Trophoblast cell (in vitro differentiated cells and primary cell): ENCODE measurements at regions not wholly inside any gene's neighbourhood (a gene's known extent, or its start where the extent isn't known, plus 50 kb on each side); places are given as distances from the start of the nearest gene placed in this dataset.
"Not testable (repeated sequence)": the region's sequence is repeated elsewhere in the genome, so short reads cannot be mapped to it uniquely, and the experiment has no call there.

Experiments
- DNase-seq, 2 donors: peaks; one replicate each; pipeline ENCODE4 v3.0.0-alpha.2; 2016
- H2AFZ ChIP-seq: 2 replicates; pipeline ENCODE4 v1.6.1; 2013; ENCODE audit warnings: low read length, moderate library complexity, mild to moderate bottlenecking; ENCODE audit not compliant: insufficient read depth, poor library complexity
- H2AK5ac ChIP-seq: 2 replicates; pipeline ENCODE4 v1.6.1; 2013; ENCODE audit warnings: mild to moderate bottlenecking, low read length
- H2BK120ac ChIP-seq: 2 replicates; pipeline ENCODE4 v1.6.1; 2013; ENCODE audit warnings: low read length, mild to moderate bottlenecking, moderate library complexity; ENCODE audit not compliant: insufficient read depth, poor library complexity
- H2BK12ac ChIP-seq: 2 replicates; pipeline ENCODE4 v1.6.1; 2013; ENCODE audit warnings: mild to moderate bottlenecking, low read length, moderate library complexity
- H2BK5ac ChIP-seq: 2 replicates; pipeline ENCODE4 v1.6.1; 2013; ENCODE audit warnings: low read length, low read depth, moderate library complexity, mild to moderate bottlenecking; ENCODE audit not compliant: poor library complexity
- H3K14ac ChIP-seq: 2 replicates; pipeline ENCODE4 v1.6.1; 2013; ENCODE audit warnings: mild to moderate bottlenecking, low read length
- H3K18ac ChIP-seq: 2 replicates; pipeline ENCODE4 v1.6.1; 2013; ENCODE audit warnings: mild to moderate bottlenecking, low read length
- H3K23ac ChIP-seq: 2 replicates; pipeline ENCODE4 v1.6.1; 2013; ENCODE audit warnings: low read length
- H3K27ac ChIP-seq: 2 replicates; pipeline ENCODE4 v1.5.1; 2013; ENCODE audit warnings: low read depth, mild to moderate bottlenecking, inconsistent platforms, low read length, moderate library complexity
- H3K27me3 ChIP-seq: 2 replicates; pipeline ENCODE4 v1.6.1; 2013; ENCODE audit warnings: inconsistent platforms, mild to moderate bottlenecking, low read length, moderate library complexity; ENCODE audit not compliant: insufficient read depth
- H3K36me3 ChIP-seq, 2 experiments: 1 replicate in 1 of 2; 2 replicates in 1 of 2; pipeline ENCODE4 v1.6.1; 2013; ENCODE audit warnings: low read length in 2 of 2, mild to moderate bottlenecking in 2 of 2, moderate library complexity in 1 of 2; ENCODE audit not compliant: insufficient read depth in 2 of 2, control insufficient read depth in 1 of 2
- H3K4ac ChIP-seq: 2 replicates; pipeline ENCODE4 v1.6.1; 2013; ENCODE audit warnings: low read depth, mild to moderate bottlenecking, low read length, moderate library complexity
- H3K4me1 ChIP-seq, 2 experiments: 1 replicate in 1 of 2; 2 replicates in 1 of 2; pipeline ENCODE4 v1.6.1; 2013; ENCODE audit warnings: low read length in 2 of 2, mild to moderate bottlenecking in 2 of 2, moderate library complexity in 1 of 2; ENCODE audit not compliant: insufficient read depth in 2 of 2, control insufficient read depth in 1 of 2
- H3K4me2 ChIP-seq: 2 replicates; pipeline ENCODE4 v1.6.1; 2013; ENCODE audit warnings: inconsistent platforms, mild to moderate bottlenecking, low read length, moderate library complexity
- H3K4me3 ChIP-seq: 2 replicates; pipeline ENCODE4 v1.5.1; 2013; ENCODE audit warnings: mild to moderate bottlenecking, low read depth, low read length, inconsistent platforms
- H3K79me1 ChIP-seq: one replicate; pipeline ENCODE4 v1.6.1; 2013; ENCODE audit warnings: low read length
- H3K79me2 ChIP-seq: 2 replicates; pipeline ENCODE4 v1.6.1; 2013; ENCODE audit warnings: low read length, mild to moderate bottlenecking; ENCODE audit not compliant: control insufficient read depth, insufficient read depth, poor library complexity
- H3K9ac ChIP-seq: 2 replicates; pipeline ENCODE4 v1.6.1; 2013; ENCODE audit warnings: mild to moderate bottlenecking, low read length
- H3K9me3 ChIP-seq: 2 replicates; pipeline ENCODE4 v1.6.1; 2013; ENCODE audit warnings: low read depth, mild to moderate bottlenecking, control low read depth, inconsistent platforms, low read length; ENCODE audit not compliant: insufficient read depth
- H4K12ac ChIP-seq: 2 replicates; pipeline ENCODE4 v1.6.1; 2013; ENCODE audit warnings: low read depth, mild to moderate bottlenecking, low read length, moderate library complexity
- H4K8ac ChIP-seq: 2 replicates; pipeline ENCODE4 v1.6.1; 2013; ENCODE audit warnings: low read depth, mild to moderate bottlenecking, low read length, moderate library complexity
- H4K91ac ChIP-seq: one replicate; pipeline ENCODE4 v1.6.1; 2013; ENCODE audit warnings: low read depth, mild to moderate bottlenecking, low read length, moderate library complexity
- WGBS: extraction: QIAGEN DNeasy Blood & Tissue Kit; methylation state at CpG from one replicate; pipeline ENCODE4 v1.1.7; 2013; ENCODE audit warnings: missing lambda C conversion rate; ENCODE audit not compliant: insufficient read length, insufficient coverage; ENCODE audit errors: extremely low coverage; 5-methylcytosine and 5-hydroxymethylcytosine counted together

DNA sequence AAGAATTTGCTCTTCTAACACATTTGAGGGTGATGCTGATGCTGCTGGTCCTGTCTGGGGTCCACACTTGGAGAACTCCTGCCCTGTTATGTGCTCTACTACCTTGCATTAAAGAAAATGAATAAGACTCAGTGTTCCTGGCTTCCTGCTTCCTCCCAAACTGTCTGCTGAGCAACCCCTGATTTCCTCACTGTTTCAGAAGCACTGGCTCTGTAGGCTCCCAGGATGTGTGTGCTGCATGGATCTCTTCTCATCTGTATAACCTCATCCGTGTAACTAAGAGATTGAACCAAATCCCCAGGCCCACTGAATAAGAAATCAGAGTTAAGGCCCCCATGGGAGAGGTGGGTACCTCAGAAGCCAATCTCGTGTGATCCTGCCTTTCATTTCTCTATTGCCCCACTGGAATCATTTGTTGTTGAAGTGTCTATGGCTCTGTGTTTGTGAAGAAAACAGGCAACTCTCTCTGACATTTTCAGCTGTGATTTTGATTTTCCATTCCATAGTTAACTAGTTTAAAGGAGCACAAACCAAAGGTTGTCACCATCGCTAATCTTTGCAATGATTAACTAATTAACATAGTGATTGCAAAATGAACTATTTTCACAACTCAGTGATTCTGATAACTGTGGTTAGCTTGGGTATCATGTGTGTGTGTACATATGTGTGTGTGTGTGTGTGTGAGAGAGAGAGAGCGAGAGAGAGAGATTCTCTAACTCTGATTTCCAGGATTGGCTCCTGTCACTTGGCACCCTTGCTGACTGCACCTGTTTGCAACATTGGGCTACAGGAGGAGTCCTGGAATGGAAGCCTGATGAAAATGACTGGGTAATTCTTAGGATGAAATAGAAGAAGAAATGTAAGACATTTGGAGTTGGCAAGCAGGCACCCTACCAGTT lies 196.2 kb downstream of the SLC38A4 start:
- H2BK120ac ChIP-seq, result no peak overlapping the region
- no peak overlapping the region for H2BK12ac ChIP-seq
- no peak overlapping the region for H3K18ac ChIP-seq
- no peaks in the 10 kb centered on the region for H3K9me3 ChIP-seq
- H3K27me3 ChIP-seq, result no peaks in the 10 kb centered on the region
- no peak overlapping the region for H4K8ac ChIP-seq
- no peak overlapping the region for H3K4me2 ChIP-seq
- no peaks in the 10 kb centered on the region for H3K79me2 ChIP-seq
- no peak overlapping the region for H3K27ac ChIP-seq
- no peaks in the 10 kb centered on the region for H3K36me3 ChIP-seq
- H3K23ac ChIP-seq, result no peak overlapping the region
- H2AK5ac ChIP-seq, result no peak overlapping the region
- H2BK5ac ChIP-seq, result no peak overlapping the region
- H4K12ac ChIP-seq, result no peak overlapping the region
- no peak overlapping the region for H3K9ac ChIP-seq
- H2AFZ ChIP-seq, result no peak overlapping the region
- H3K4me3 ChIP-seq, result no peak overlapping the region
- no peak overlapping the region for H3K4ac ChIP-seq
- H3K4me1 ChIP-seq, result no peaks in the 10 kb centered on the region
- WGBS, result no CpG with 5 or more reads among the region's 4 CpGs
- no peak for DNase-seq
- H3K14ac ChIP-seq, result no peak overlapping the region
- H3K79me1 ChIP-seq, result no peaks in the 10 kb centered on the region
- H4K91ac ChIP-seq, result no peak overlapping the region

GRCh38 chr12:46628176-46628575 lies 197.6 kb downstream of the SLC38A4 start:
- H2AK5ac ChIP-seq, result no peak overlapping the region
- no peak overlapping the region for H3K4me3 ChIP-seq
- no peak overlapping the region for H2BK12ac ChIP-seq
- H3K9ac ChIP-seq, result no peak overlapping the region
- H4K8ac ChIP-seq, result no peak overlapping the region
- H3K4ac ChIP-seq, result no peak overlapping the region
- no peak overlapping the region for H2BK5ac ChIP-seq
- H3K36me3 ChIP-seq, result no peaks in the 10 kb centered on the region
- no peak overlapping the region for H4K91ac ChIP-seq
- H3K23ac ChIP-seq, result no peak overlapping the region
- no peaks in the 10 kb centered on the region for H3K79me1 ChIP-seq
- H2AFZ ChIP-seq, result no peak overlapping the region
- H3K18ac ChIP-seq, result no peak overlapping the region
- no peak overlapping the region for H3K14ac ChIP-seq
- H3K9me3 ChIP-seq, result no peaks in the 10 kb centered on the region
- no peaks in the 10 kb centered on the region for H3K27me3 ChIP-seq
- WGBS, result no CpG with 5 or more reads among the region's 1 CpG
- no peak overlapping the region for H3K4me2 ChIP-seq
- no peak overlapping the region for H2BK120ac ChIP-seq
- H3K79me2 ChIP-seq, result no peaks in the 10 kb centered on the region
- no peak overlapping the region for H4K12ac ChIP-seq
- no peak overlapping the region for H3K27ac ChIP-seq
- no peaks in the 10 kb centered on the region for H3K4me1 ChIP-seq
- DNase-seq, result peak; percentile 16 to 39

DNA sequence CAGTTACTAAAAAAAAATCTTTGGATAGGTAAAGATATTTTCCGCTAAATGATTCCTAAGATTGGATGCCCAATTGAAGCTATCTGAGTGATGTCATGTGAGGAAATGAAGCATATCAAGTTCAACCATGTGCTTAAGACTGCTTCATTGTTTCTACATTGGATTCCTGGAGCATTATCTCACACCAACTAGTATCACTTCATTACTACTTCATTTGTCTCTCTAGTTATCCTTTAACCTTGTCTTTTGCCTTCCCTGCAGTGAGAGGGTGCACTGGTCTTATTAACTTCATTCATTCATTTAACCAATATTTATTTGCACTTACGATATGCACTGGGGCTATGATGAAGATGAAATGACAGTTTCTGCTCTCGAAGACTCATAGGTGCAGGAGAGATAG lies 198.1 kb downstream of the SLC38A4 start:
- H3K4me2 ChIP-seq, result no peak overlapping the region
- H3K23ac ChIP-seq, result no peak overlapping the region

DNA sequence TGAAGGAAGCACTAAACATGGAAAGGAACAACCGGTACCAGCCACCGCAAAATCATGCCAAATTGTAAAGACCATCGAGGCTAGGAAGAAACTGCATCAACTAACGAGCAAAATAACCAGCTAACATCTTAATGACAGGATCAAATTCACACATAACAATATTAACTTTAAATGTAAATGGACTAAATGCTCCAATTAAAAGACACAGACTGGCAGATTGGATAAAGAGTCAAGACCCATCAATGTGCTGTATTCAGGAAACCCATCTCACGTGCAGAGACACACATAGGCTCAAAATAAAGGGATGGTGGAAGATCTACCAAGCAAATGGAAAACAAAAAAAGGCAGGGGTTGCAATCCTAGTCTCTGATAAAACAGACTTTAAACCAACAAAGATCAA lies 206.3 kb downstream of the SLC38A4 start:
- not testable (repeated sequence) for H4K12ac ChIP-seq, H3K4me2 ChIP-seq, H3K18ac ChIP-seq, H3K4ac ChIP-seq, H3K79me2 ChIP-seq, H2BK120ac ChIP-seq, H4K91ac ChIP-seq, H3K79me1 ChIP-seq, H3K9me3 ChIP-seq, H3K4me3 ChIP-seq, H4K8ac ChIP-seq, H3K14ac ChIP-seq, H3K4me1 ChIP-seq, H2BK12ac ChIP-seq, DNase-seq, H3K27me3 ChIP-seq, H2BK5ac ChIP-seq, H3K23ac ChIP-seq, H2AFZ ChIP-seq, H3K9ac ChIP-seq, H3K27ac ChIP-seq, H3K36me3 ChIP-seq, H2AK5ac ChIP-seq
- WGBS, result no CpG with 5 or more reads among the region's 5 CpGs

More for the DNA sequence above, 198.1 kb downstream of the SLC38A4 start:
- Histone ChIP-seq H3K27me3 (no peaks in the 10 kb centered on the region), H3K14ac (no peak overlapping the region), H3K18ac (no peak overlapping the region), H3K4ac (no peak overlapping the region), H4K8ac (no peak overlapping the region), H2BK5ac (no peak overlapping the region), H2BK12ac (no peak overlapping the region), H3K36me3 (no peaks in the 10 kb centered on the region), H3K4me3 (no peak overlapping the region), H3K9me3 (no peaks in the 10 kb centered on the region), H2AFZ (no peak overlapping the region), H2AK5ac (no peak overlapping the region), H4K91ac (no peak overlapping the region), H3K4me1 (no peaks in the 10 kb centered on the region), H4K12ac (no peak overlapping the region), H3K27ac (no peak overlapping the region), H3K9ac (no peak overlapping the region), H3K79me2 (no peaks in the 10 kb centered on the region), H2BK120ac (no peak overlapping the region), H3K79me1 (no peaks in the 10 kb centered on the region)
- peak in 1 of 2 donors; percentile 59 for DNase-seq
- no CpG with 5 or more reads among the region's 3 CpGs for WGBS
